PC-9 (cell line): ENCODE measurements at regions not wholly inside any gene's neighbourhood (a gene's known extent, or its start where the extent isn't known, plus 50 kb on each side); places are given as distances from the start of the nearest gene placed in this dataset.

Experiments
- BruUV-seq: library from RNA; stranded (reverse); fragments of 400-500 nt; replicated peaks from 2 replicates; lab custom pipeline; 2021; lab: Mats Ljungman, UMichigan
- CTCF ChIA-PET: fragments of 300-600 bp; sonication (Branson Sonifier 250); formaldehyde crosslinking; loops from one replicate; lab custom pipeline; 2022; ENCODE audit warnings: antibody characterized with exemption; lab: Charles Lee
- POLR2A ChIA-PET: fragments of 300-600 bp; sonication (Branson Sonifier 250); formaldehyde crosslinking; loops from one replicate; lab custom pipeline; 2022; ENCODE audit warnings: antibody characterized with exemption; ENCODE audit not compliant: unreplicated experiment; lab: Charles Lee
- DNase-seq, 2 experiments: peaks; one replicate each; pipeline versions ENCODE4 v3.0.0 to v3.0.0-alpha.2; 2015 to 2022; ENCODE audit warnings: mixed read lengths in 1 of 2
- H2AFZ ChIP-seq: fragments of 200-600 bp; sonication (generic); 2 replicates; pipeline ENCODE4 v1.8.1; 2017; ENCODE audit warnings: antibody characterized with exemption
- H3F3A ChIP-seq: fragments of 200-600 bp; sonication (generic); 2 replicates; pipeline ENCODE4 v1.8.1; 2017; ENCODE audit warnings: antibody characterized with exemption, mild to moderate bottlenecking, low read depth; ENCODE audit not compliant: insufficient read depth
- H3K27ac ChIP-seq: fragments of 200-600 bp; sonication (generic); 2 replicates; pipeline ENCODE4 v1.6.1; 2016; ENCODE audit warnings: mixed run types
- H3K27me3 ChIP-seq: fragments of 200-600 bp; sonication (generic); 2 replicates; pipeline ENCODE4 v1.6.1; 2016; ENCODE audit warnings: low read depth, mixed run types; ENCODE audit not compliant: insufficient read depth
- H3K36me3 ChIP-seq: fragments of 200-600 bp; sonication (generic); 2 replicates; pipeline ENCODE4 v1.6.1; 2016; ENCODE audit warnings: low read depth, mixed run types
- H3K4me1 ChIP-seq: fragments of 200-600 bp; sonication (generic); replicated peaks from 2 replicates; pipeline ENCODE4 v1.6.1; 2016; ENCODE audit warnings: mixed run types; ENCODE audit not compliant: insufficient read depth
- H3K4me2 ChIP-seq: fragments of 200-600 bp; sonication (generic); 2 replicates; pipeline ENCODE4 v1.6.1; 2017; ENCODE audit warnings: mixed run types
- H3K4me3 ChIP-seq: fragments of 200-600 bp; sonication (generic); 2 replicates; pipeline ENCODE4 v1.6.1; 2016; ENCODE audit warnings: mixed run types
- H3K79me2 ChIP-seq: fragments of 200-600 bp; sonication (generic); 2 replicates; pipeline ENCODE4 v1.6.1; 2017; ENCODE audit warnings: low read depth, mixed run types
- H3K9me2 ChIP-seq: fragments of 200-600 bp; sonication (generic); 2 replicates; pipeline ENCODE4 v1.8.1; 2017; ENCODE audit warnings: mild to moderate bottlenecking; ENCODE audit not compliant: insufficient read depth
- H3K9me3 ChIP-seq: fragments of 200-600 bp; sonication (generic); 2 replicates; pipeline ENCODE4 v1.8.1; 2016; ENCODE audit warnings: low read depth; ENCODE audit not compliant: insufficient read depth
- H4K20me1 ChIP-seq: fragments of 200-600 bp; sonication (generic); 2 replicates; pipeline ENCODE4 v1.8.1; 2017; ENCODE audit not compliant: insufficient read depth
- CTCF ChIP-seq: fragments of 200-600 bp; sonication (generic); conservative IDR thresholded peaks from 2 replicates; pipeline ENCODE4 v1.6.1; 2017; ENCODE audit warnings: mixed run types, antibody characterized with exemption, mild to moderate bottlenecking, moderate library complexity
- EZH2 ChIP-seq: fragments of 200-600 bp; sonication (generic); IDR thresholded peaks from 2 replicates; pipeline ENCODE4 v1.8.0; 2017; ENCODE audit warnings: antibody characterized with exemption, low read depth
- intact Hi-C: fragments of 100-400 bp; cut with micrococcal nuclease; formaldehyde crosslinking; loops from one replicate; pipeline ENCODE4 v1.10.0; 2022; ENCODE audit not compliant: unreplicated experiment

- ChIA-PET POLR2A (no interaction called here), CTCF (no interaction called here)
- H3K27ac ChIP-seq, result no peak overlapping the region
- no peak overlapping the region for H3K4me3 ChIP-seq
- no peaks in the 10 kb centered on the region for H3K36me3 ChIP-seq
- intact Hi-C loops, result no loop called here
- H3K79me2 ChIP-seq, result no peaks in the 10 kb centered on the region
- TF ChIP-seq EZH2 (no peak), CTCF (no peak)
- H3K9me3 ChIP-seq, result no peaks in the 10 kb centered on the region
- BruUV-seq, result no TSS peak
- no peaks in the 10 kb centered on the region for H3K4me1 ChIP-seq
- no peaks in the 10 kb centered on the region for H3K9me2 ChIP-seq
- H3K4me2 ChIP-seq, result no peak overlapping the region
- H3K27me3 ChIP-seq, result no peaks in the 10 kb centered on the region
- no peak overlapping the region for H2AFZ ChIP-seq
- DNase-seq, result no peak
- peaks cover 6% of the 10 kb centered on the region for H4K20me1 ChIP-seq
- H3F3A ChIP-seq, result no peaks in the 10 kb centered on the region
Measured at GRCh38 chr7:112877691-112878460, 87.7 kb upstream of the TMEM168 start.

- H3K9me3 ChIP-seq, result no peaks in the 10 kb centered on the region
- intact Hi-C loops, result no loop called here
- H3K9me2 ChIP-seq, result no peaks in the 10 kb centered on the region
- no peak overlapping the region for H3K27ac ChIP-seq
- POLR2A ChIA-PET, result no interaction called here
- no peak for TF ChIP-seq EZH2
- no peak for TF ChIP-seq CTCF
- no peaks in the 10 kb centered on the region for H3K36me3 ChIP-seq
- 0 out of 2 replicates have a peak, but pooled peaks cover under 1% of the 10 kb centered on the region for H3K79me2 ChIP-seq
- H2AFZ ChIP-seq, result no peak overlapping the region
- no peaks in the 10 kb centered on the region for H3K4me1 ChIP-seq
- no TSS peak for BruUV-seq
- no peaks in the 10 kb centered on the region for H3K27me3 ChIP-seq
- H4K20me1 ChIP-seq, result peaks cover 5% of the 10 kb centered on the region; the same call in 1 of the 2 replicates
- DNase-seq, result no peak
- H3F3A ChIP-seq, result no peaks in the 10 kb centered on the region
- H3K4me2 ChIP-seq, result no peak overlapping the region
- CTCF ChIA-PET, result no interaction called here
- no peak overlapping the region for H3K4me3 ChIP-seq
Measured at GRCh38 chr7:112876877-112877276, 86.7 kb upstream of the TMEM168 start.

GRCh38 chr7:112874909-112875308 is 84.7 kb upstream of the TMEM168 start:
- POLR2A ChIA-PET, result no interaction called here
- Histone ChIP-seq H3K4me2 (no peak overlapping the region), H4K20me1 (peaks cover 5% of the 10 kb centered on the region; the same call in 1 of the 2 replicates), H3K4me3 (no peak overlapping the region), H3K36me3 (no peaks in the 10 kb centered on the region), H3K9me2 (peaks cover 3% of the 10 kb centered on the region; the same call in 1 of the 2 replicates), H3F3A (no peaks in the 10 kb centered on the region), H3K27me3 (no peaks in the 10 kb centered on the region), H3K9me3 (no peaks in the 10 kb centered on the region), H3K4me1 (no peaks in the 10 kb centered on the region), H2AFZ (no peak overlapping the region), H3K79me2 (peaks cover 8% of the 10 kb centered on the region; the same call in 1 of the 2 replicates), H3K27ac (no peak overlapping the region)
- BruUV-seq, result no TSS peak
- no peak for TF ChIP-seq CTCF
- TF ChIP-seq EZH2, result no peak
- CTCF ChIA-PET, result no interaction called here
- no peak for DNase-seq
- intact Hi-C loops, result no loop called here
